IMR-90 (cell line): ENCODE measurements at regions not wholly inside any gene's neighbourhood (a gene's known extent, or its start where the extent isn't known, plus 50 kb on each side); places are given as distances from the start of the nearest gene placed in this dataset.

Source experiments
- ATAC-seq: fragments of 200-7000 bp; cut with Tn5 transposase; 2 replicates; pipeline ENCODE4 v1.9.1; 2020; ENCODE audit warnings: low read depth, mild to moderate bottlenecking, moderate library complexity
- BruUV-seq: library from RNA; stranded (reverse); fragments of 400-500 nt; replicated peaks from 2 replicates; lab custom pipeline; 2021; lab: Mats Ljungman, UMichigan
- CTCF ChIA-PET: fragments of 300-600 bp; formaldehyde crosslinking; extraction: SDS; loops from one replicate; lab custom pipeline; 2021; ENCODE audit warnings: antibody characterized with exemption; lab: Yijun Ruan, JAX
- POLR2A ChIA-PET: fragments of 300-600 bp; sonication (Branson Sonifier 250); formaldehyde crosslinking; loops from one replicate; lab custom pipeline; 2022; ENCODE audit warnings: antibody characterized with exemption; ENCODE audit not compliant: unreplicated experiment; lab: Charles Lee
- DNase-seq: peaks from one replicate; pipeline ENCODE4 v3.0.0; 2013
- H2AFZ ChIP-seq: replicated peaks from 2 replicates; pipeline ENCODE3; 2013; ENCODE audit warnings: low read length, mild to moderate bottlenecking; ENCODE audit not compliant: poor library complexity
- H2AK5ac ChIP-seq: 2 replicates; pipeline ENCODE4 v1.6.1; 2013; ENCODE audit warnings: low read depth, low read length, inconsistent platforms
- H2AK9ac ChIP-seq: replicated peaks from 2 replicates; pipeline ENCODE3; 2013; ENCODE audit warnings: mild to moderate bottlenecking, low read depth, low read length, moderate library complexity; ENCODE audit not compliant: poor library complexity
- H2BK120ac ChIP-seq: 2 replicates; pipeline ENCODE4 v1.6.1; 2013; ENCODE audit warnings: low read depth, low read length, inconsistent platforms
- H2BK15ac ChIP-seq: 3 replicates; pipeline ENCODE4 v1.6.1; 2013; ENCODE audit warnings: low read depth, low read length, inconsistent platforms
- H2BK20ac ChIP-seq: 2 replicates; pipeline ENCODE4 v1.6.1; 2013; ENCODE audit warnings: low read depth, mild to moderate bottlenecking, inconsistent platforms, low read length, moderate library complexity
- H2BK5ac ChIP-seq: 2 replicates; pipeline ENCODE4 v1.6.1; 2013; ENCODE audit warnings: mild to moderate bottlenecking, low read depth, low read length, inconsistent platforms; ENCODE audit not compliant: poor library complexity, severe bottlenecking
- H3K14ac ChIP-seq: replicated peaks from 2 replicates; pipeline ENCODE4 v1.6.1; 2013; ENCODE audit warnings: low read depth, low read length, inconsistent platforms
- H3K18ac ChIP-seq: 2 replicates; pipeline ENCODE4 v1.6.1; 2013; ENCODE audit warnings: low read depth, low read length, control low read depth
- H3K23ac ChIP-seq: 2 replicates; pipeline ENCODE4 v1.6.1; 2013; ENCODE audit warnings: low read depth, low read length, inconsistent platforms
- H3K27ac ChIP-seq: 2 replicates; pipeline ENCODE4 v1.5.1; 2013; ENCODE audit warnings: mild to moderate bottlenecking, control low read depth, low read length; ENCODE audit not compliant: insufficient read depth
- H3K27me3 ChIP-seq: 2 replicates; pipeline ENCODE4 v1.6.1; 2013; ENCODE audit warnings: low read length; ENCODE audit not compliant: control insufficient read depth, insufficient read depth
- H3K36me3 ChIP-seq: 2 replicates; pipeline ENCODE4 v1.6.1; 2013; ENCODE audit warnings: low read length, mixed read lengths; ENCODE audit not compliant: control insufficient read depth, insufficient read depth
- H3K4ac ChIP-seq: 2 replicates; pipeline ENCODE4 v1.6.1; 2013; ENCODE audit warnings: low read depth, low read length, inconsistent platforms
- H3K4me1 ChIP-seq: 2 replicates; pipeline ENCODE4 v1.6.1; 2013; ENCODE audit warnings: low read length, mixed read lengths; ENCODE audit not compliant: control insufficient read depth, insufficient read depth
- H3K4me2 ChIP-seq: 2 replicates; pipeline ENCODE4 v1.6.1; 2013; ENCODE audit warnings: low read depth, mild to moderate bottlenecking, control low read depth, low read length, moderate library complexity
- H3K4me3 ChIP-seq: 2 replicates; pipeline ENCODE4 v1.5.1; 2013; ENCODE audit warnings: low read depth, mild to moderate bottlenecking, control low read depth, low read length, moderate library complexity; ENCODE audit not compliant: insufficient read depth
- H3K56ac ChIP-seq: 2 replicates; pipeline ENCODE4 v1.6.1; 2013; ENCODE audit warnings: low read length, inconsistent platforms; ENCODE audit not compliant: insufficient read depth; ENCODE audit errors: extremely low read depth
- H3K79me1 ChIP-seq, 2 experiments: 2 replicates each; pipeline ENCODE4 v1.6.1; 2013; ENCODE audit warnings: low read length in 2 of 2, inconsistent platforms in 1 of 2, low read depth in 1 of 2
- H3K9ac ChIP-seq: 2 replicates; pipeline ENCODE4 v1.6.1; 2013; ENCODE audit warnings: low read depth, low read length, control low read depth
- H3K9me1 ChIP-seq: 2 replicates; pipeline ENCODE4 v1.6.1; 2013; ENCODE audit warnings: low read length, inconsistent platforms; ENCODE audit not compliant: insufficient read depth
- H3K9me3 ChIP-seq: 2 replicates; pipeline ENCODE4 v1.6.1; 2013; ENCODE audit warnings: low read length; ENCODE audit not compliant: control insufficient read depth, insufficient read depth
- H4K20me1 ChIP-seq: 2 replicates; pipeline ENCODE4 v1.6.1; 2013; ENCODE audit warnings: low read length, inconsistent platforms; ENCODE audit not compliant: insufficient read depth
- H4K5ac ChIP-seq: 2 replicates; pipeline ENCODE4 v1.6.1; 2013; ENCODE audit warnings: mild to moderate bottlenecking, low read depth, low read length, control low read depth
- H4K8ac ChIP-seq, 2 experiments: 2 replicates each; pipeline ENCODE4 v1.6.1; 2013; ENCODE audit warnings: low read depth in 2 of 2, low read length in 2 of 2, control low read depth in 1 of 2, inconsistent platforms in 1 of 2
- H4K91ac ChIP-seq: 2 replicates; pipeline ENCODE4 v1.6.1; 2013; ENCODE audit warnings: low read depth, low read length, inconsistent platforms; ENCODE audit not compliant: insufficient read depth
- BHLHE40 ChIP-seq: fragments of 150-350 bp; IDR thresholded peaks from 2 replicates; pipeline ENCODE4 v1.6.1; 2016; ENCODE audit warnings: mild to moderate bottlenecking, low read depth, low read length
- CEBPB ChIP-seq: IDR thresholded peaks from 2 replicates; pipeline ENCODE4 v1.6.1; 2012; ENCODE audit warnings: low read depth, low read length, improper control_type of control experiment
- CTCF ChIP-seq: conservative IDR thresholded peaks from 2 replicates; pipeline ENCODE4 v1.5.1; 2012; ENCODE audit warnings: mild to moderate bottlenecking, low read depth, low read length, improper control_type of control experiment
- MAFK ChIP-seq: IDR thresholded peaks from 2 replicates; pipeline ENCODE4 v1.6.1; 2012; ENCODE audit warnings: low read depth, low read length, improper control_type of control experiment
- MAZ ChIP-seq: IDR thresholded peaks from 2 replicates; pipeline ENCODE4 v1.6.1; 2012; ENCODE audit warnings: low read depth, mild to moderate bottlenecking, low read length, improper control_type of control experiment, moderate library complexity, borderline replicate concordance
- NFE2L2 ChIP-seq: fragments of 150-350 bp; IDR thresholded peaks from 2 replicates; pipeline ENCODE4 v1.6.1; 2016; ENCODE audit warnings: low read depth, mild to moderate bottlenecking, low read length
- RAD21 ChIP-seq: IDR thresholded peaks from 2 replicates; pipeline ENCODE4 v1.6.1; 2012; ENCODE audit warnings: low read length, improper control_type of control experiment
- WGBS, 2 experiments: methylation state at CpG; one replicate each; pipeline versions ENCODE4 v1.1.5 to v1.1.7; 2013; ENCODE audit warnings: missing lambda C conversion rate in 2 of 2; ENCODE audit not compliant: insufficient read length in 1 of 2; ENCODE audit errors: extremely low coverage in 2 of 2; 5-methylcytosine and 5-hydroxymethylcytosine counted together
- dilution Hi-C: fragments of 300-500 bp; cut with HindIII; formaldehyde crosslinking; loops from one replicate; pipeline ENCODE4 v1.14.3; 2018; ENCODE audit warnings: low sequenced_read_pairs; ENCODE audit not compliant: unreplicated experiment
- in situ Hi-C: fragments of 300-500 bp; cut with MboI; formaldehyde crosslinking; loops from 3 replicates; pipeline ENCODE4 v1.14.3; 2019; ENCODE audit warnings: low sequenced_read_pairs, inconsistent platforms, mixed read lengths
- intact Hi-C: fragments of 100-400 bp; cut with micrococcal nuclease; formaldehyde crosslinking; loops from 2 replicates; pipeline ENCODE4 v1.10.0; 2022
- TF ChIP-seq, protein P1 (sequence below): fragments of 150-350 bp; IDR thresholded peaks from 2 replicates; pipeline ENCODE4 v1.6.1; 2017; ENCODE audit warnings: mild to moderate bottlenecking, antibody characterized with exemption, low read length, low read depth

DNA sequence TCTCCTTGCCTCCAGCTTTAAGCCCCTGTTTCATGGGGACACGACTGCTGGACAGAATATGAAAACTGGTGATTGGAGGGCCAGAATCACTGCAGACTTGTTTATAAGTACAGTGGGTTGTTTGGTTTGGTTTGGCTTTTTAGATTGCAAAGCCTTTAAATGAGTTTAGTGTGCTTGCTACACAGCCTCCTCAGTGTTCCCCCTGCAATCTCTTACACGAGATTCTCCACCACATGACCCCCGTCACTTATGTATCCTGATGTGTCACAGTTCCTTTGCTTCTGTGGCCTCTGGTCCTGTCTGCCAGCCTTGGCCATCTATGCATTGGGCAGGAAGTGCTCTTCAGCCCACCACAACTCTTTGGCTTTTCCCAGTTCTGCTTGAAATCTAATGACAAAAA lies 103.7 kb upstream of the ANKRD1 start:
- H3K4me2 ChIP-seq: no peak overlapping the region
- no peak overlapping the region for H2AK5ac ChIP-seq
- H3K23ac ChIP-seq: no peak overlapping the region
- WGBS, 2 experiments: no CpG with 5 or more reads among the region's 3 CpGs
- DNase-seq (no peak), ATAC-seq (no peak)
- H3K9me3 ChIP-seq: no peaks in the 10 kb centered on the region
- H4K91ac ChIP-seq: no peak overlapping the region
- no peak overlapping the region for H2BK5ac ChIP-seq
- no peak overlapping the region for H2AFZ ChIP-seq
- POLR2A ChIA-PET: no interaction called here
- no peak overlapping the region for H2AK9ac ChIP-seq
- no peak overlapping the region for H4K8ac ChIP-seq
- no peak overlapping the region for H4K5ac ChIP-seq
- no peak overlapping the region for H3K4ac ChIP-seq
- no peak overlapping the region for H2BK20ac ChIP-seq
- H3K4me1 ChIP-seq: peaks cover 3% of the 10 kb centered on the region; the same call in 1 of the 2 replicates
- no peak overlapping the region for H2BK120ac ChIP-seq
- H3K27me3 ChIP-seq: no peaks in the 10 kb centered on the region
- H3K36me3 ChIP-seq: no peaks in the 10 kb centered on the region
- H3K14ac ChIP-seq: no peak overlapping the region
- CTCF ChIA-PET: interaction anchor here (1.2 kb wide), 1 partner anchor 226 kb away, joined by 4 read pairs; no protein-coding TSS in a partner anchor
- no peak overlapping the region for H3K9ac ChIP-seq
- BruUV-seq: no TSS peak
- H3K27ac ChIP-seq: no peak overlapping the region
- H3K9me1 ChIP-seq: peaks cover 3% of the 10 kb centered on the region; the same call in 1 of the 2 replicates
- no peaks in the 10 kb centered on the region for H3K79me1 ChIP-seq
- no peaks in the 10 kb centered on the region for H4K20me1 ChIP-seq
- in situ Hi-C loops: no loop called here
- TF ChIP-seq RAD21 (no peak), BHLHE40 (no peak), MAFK (no peak), CTCF (no peak), CEBPB (no peak), NFE2L2 (no peak), MAZ (no peak)
- TF ChIP-seq, protein P1, sequence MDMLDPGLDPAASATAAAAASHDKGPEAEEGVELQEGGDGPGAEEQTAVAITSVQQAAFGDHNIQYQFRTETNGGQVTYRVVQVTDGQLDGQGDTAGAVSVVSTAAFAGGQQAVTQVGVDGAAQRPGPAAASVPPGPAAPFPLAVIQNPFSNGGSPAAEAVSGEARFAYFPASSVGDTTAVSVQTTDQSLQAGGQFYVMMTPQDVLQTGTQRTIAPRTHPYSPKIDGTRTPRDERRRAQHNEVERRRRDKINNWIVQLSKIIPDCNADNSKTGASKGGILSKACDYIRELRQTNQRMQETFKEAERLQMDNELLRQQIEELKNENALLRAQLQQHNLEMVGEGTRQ: no peak
- no peak overlapping the region for H3K56ac ChIP-seq
- no peak overlapping the region for H3K4me3 ChIP-seq
- H3K18ac ChIP-seq: no peak overlapping the region
- intact Hi-C loops: no loop called here
- dilution Hi-C loops: no loop called here
- H2BK15ac ChIP-seq: no peak overlapping the region
